CD14-positive monocyte (primary cell): ENCODE measurements at regions not wholly inside any gene's neighbourhood (a gene's known extent, or its start where the extent isn't known, plus 50 kb on each side); places are given as distances from the start of the nearest gene placed in this dataset.

Experiments
- DNase-seq, 3 donors: peaks; one replicate each; pipeline ENCODE4 v3.0.0-alpha.2; 2011 to 2022
- H2AFZ ChIP-seq: 2 replicates; pipeline ENCODE4 v1.6.0; 2012; ENCODE audit warnings: mild to moderate bottlenecking, low read depth, low read length, inconsistent platforms; ENCODE audit not compliant: insufficient read depth, poor library complexity, severe bottlenecking
- H3K27ac ChIP-seq, 2 donors: 1 replicate in 1 of 2; 2 replicates in 1 of 2; pipeline ENCODE4 v1.5.1; 2012 to 2013; ENCODE audit warnings: low read length in 2 of 2, control low read depth in 1 of 2, inconsistent platforms in 1 of 2, low read depth in 1 of 2, mild to moderate bottlenecking in 1 of 2
- H3K27me3 ChIP-seq, 2 donors: one replicate each; pipeline versions ENCODE4 v1.6.0 to v1.6.1; 2011 to 2013; ENCODE audit warnings: low read length in 2 of 2; ENCODE audit not compliant: control insufficient read depth in 2 of 2, insufficient read depth in 2 of 2
- H3K36me3 ChIP-seq, 2 donors: replicated peaks in 1 of 2; 1 replicate in 1 of 2; 2 replicates in 1 of 2; pipeline versions ENCODE4 v1.5.1 to v1.6.1; 2012 to 2013; ENCODE audit warnings: low read length in 2 of 2, control low read depth in 1 of 2, inconsistent platforms in 1 of 2, mild to moderate bottlenecking in 1 of 2; ENCODE audit not compliant: insufficient read depth in 2 of 2, control insufficient read depth in 1 of 2
- H3K4me1 ChIP-seq, 2 donors: 1 replicate in 1 of 2; 2 replicates in 1 of 2; pipeline versions ENCODE4 v1.5.1 to v1.6.1; 2012 to 2013; ENCODE audit warnings: low read length in 2 of 2, control low read depth in 1 of 2, inconsistent platforms in 1 of 2, mild to moderate bottlenecking in 1 of 2, moderate library complexity in 1 of 2; ENCODE audit not compliant: insufficient read depth in 2 of 2, control insufficient read depth in 1 of 2
- H3K4me2 ChIP-seq: replicated peaks from 2 replicates; pipeline ENCODE3; 2012; ENCODE audit warnings: low read length, moderate library complexity, mild to moderate bottlenecking; ENCODE audit not compliant: poor library complexity, severe bottlenecking; ENCODE audit errors: extremely low read depth
- H3K4me3 ChIP-seq, 3 experiments: fragments of 200-600 bp in 1 of 3; sonication (generic) in 1 of 3; replicated peaks in 1 of 3; 1 replicate in 2 of 3; 2 replicates in 1 of 3; pipeline ENCODE4 v1.5.1; 2011 to 2013; ENCODE audit warnings: low read length in 3 of 3, mild to moderate bottlenecking in 3 of 3, control low read depth in 2 of 3, low read depth in 2 of 3, inconsistent platforms in 1 of 3, moderate library complexity in 1 of 3
- H3K79me2 ChIP-seq: 2 replicates; pipeline ENCODE4 v1.6.0; 2012; ENCODE audit warnings: mild to moderate bottlenecking, control low read depth, inconsistent platforms, low read length, moderate library complexity; ENCODE audit not compliant: insufficient read depth
- H3K9ac ChIP-seq: 2 replicates; pipeline ENCODE4 v1.6.0; 2017; ENCODE audit warnings: low read length, mild to moderate bottlenecking; ENCODE audit not compliant: insufficient read depth, poor library complexity, severe bottlenecking
- H3K9me3 ChIP-seq, 2 donors: replicated peaks in 1 of 2; 1 replicate in 1 of 2; 2 replicates in 1 of 2; pipeline versions ENCODE4 v1.5.1 to v1.6.1; 2012 to 2013; ENCODE audit warnings: low read length in 2 of 2, control low read depth in 1 of 2; ENCODE audit not compliant: control insufficient read depth in 1 of 2, insufficient read depth in 1 of 2
- H4K20me1 ChIP-seq: 2 replicates; pipeline ENCODE4 v1.6.0; 2012; ENCODE audit warnings: mild to moderate bottlenecking, low read length, control low read depth, moderate library complexity; ENCODE audit not compliant: insufficient read depth
- H3K27ac Mint-ChIP-seq, 7 donors: one replicate each; pipeline ENCODE4 v1.8.0; 2020; ENCODE audit warnings: mild to moderate bottlenecking in 7 of 7, mixed read lengths in 7 of 7, moderate library complexity in 6 of 7, inconsistent platforms in 2 of 7
- H3K27me3 Mint-ChIP-seq, 3 donors: one replicate each; pipeline ENCODE4 v1.8.0; 2021 to 2022; ENCODE audit warnings: low read depth in 3 of 3, mild to moderate bottlenecking in 3 of 3, mixed read lengths in 3 of 3, moderate library complexity in 3 of 3, inconsistent platforms in 1 of 3
- H3K36me3 Mint-ChIP-seq, 2 donors: one replicate each; pipeline ENCODE4 v1.8.0; 2020; ENCODE audit warnings: mixed read lengths in 2 of 2, inconsistent platforms in 1 of 2, mild to moderate bottlenecking in 1 of 2
- H3K4me1 Mint-ChIP-seq: one replicate; pipeline ENCODE4 v1.8.0; 2020; ENCODE audit warnings: mild to moderate bottlenecking, mixed read lengths
- H3K4me3 Mint-ChIP-seq, 2 donors: one replicate each; pipeline ENCODE4 v1.8.0; 2020; ENCODE audit warnings: mild to moderate bottlenecking in 2 of 2, mixed read lengths in 2 of 2, moderate library complexity in 1 of 2
- H3K9me3 Mint-ChIP-seq, 7 donors: one replicate each; pipeline ENCODE4 v1.8.0; 2020 to 2022; ENCODE audit warnings: mixed read lengths in 7 of 7, mild to moderate bottlenecking in 6 of 7, moderate library complexity in 6 of 7, inconsistent platforms in 2 of 7
- WGBS: methylation state at CpG from one replicate; pipeline ENCODE4 v1.1.5; 2013; ENCODE audit warnings: missing lambda C conversion rate; ENCODE audit not compliant: insufficient coverage; 5-methylcytosine and 5-hydroxymethylcytosine counted together
- intact Hi-C, 2 donors: fragments of 100-400 bp; cut with micrococcal nuclease; formaldehyde crosslinking; loops; one replicate each; pipeline versions ENCODE4 v1.15.0 to v1.15.1; 2023
- TF ChIP-seq, protein P1 (sequence below): fragments of 200-600 bp; IDR thresholded peaks from one replicate; pipeline ENCODE4 v1.8.0; 2022; ENCODE audit warnings: antibody characterized with exemption, mild to moderate bottlenecking

DNA sequence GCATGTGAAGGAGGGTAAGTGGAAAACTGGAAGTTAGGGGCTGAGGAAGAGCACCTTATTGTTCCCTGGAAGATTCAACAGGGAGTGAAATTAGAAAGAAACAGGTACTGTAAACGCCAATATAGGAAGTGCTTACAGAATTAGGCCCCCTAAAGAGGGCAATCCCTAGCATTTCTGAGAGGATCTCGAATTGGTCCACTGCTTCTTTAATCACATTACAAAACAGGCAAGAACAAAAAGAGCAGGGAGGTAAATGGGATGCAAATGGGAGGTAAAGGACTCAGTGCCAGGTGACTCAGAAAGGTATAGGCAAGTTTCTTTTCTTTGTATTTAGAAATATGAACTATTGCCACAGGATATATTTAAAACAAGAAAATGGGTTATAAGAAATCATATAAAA lies 116.4 kb upstream of the FANCL start:
- Mint-ChIP-seq H3K36me3 (no peaks in the 10 kb centered on the region), H3K27me3 (no peaks in the 10 kb centered on the region), H3K27ac (no peak overlapping the region), H3K9me3 (peaks cover 0 to under 1% (median 0%) of the 10 kb centered on the region in 7 donors), H3K4me1 (no peaks in the 10 kb centered on the region), H3K4me3 (no peak overlapping the region)
- Histone ChIP-seq H3K27me3 (no peaks in the 10 kb centered on the region), H3K36me3 (no peaks in the 10 kb centered on the region), H3K9me3 (no peaks in the 10 kb centered on the region), H3K79me2 (no peaks in the 10 kb centered on the region), H3K4me2 (no peak overlapping the region), H4K20me1 (no peaks in the 10 kb centered on the region), H3K9ac (no peak overlapping the region), H3K4me1 (no peaks in the 10 kb centered on the region), H3K4me3 (no peak overlapping the region), H2AFZ (no peak overlapping the region), H3K27ac (no peak overlapping the region)
- no CpG with 5 or more reads among the region's 2 CpGs for WGBS
- intact Hi-C loops: no loop called here
- no peak for DNase-seq
- TF ChIP-seq, protein P1, sequence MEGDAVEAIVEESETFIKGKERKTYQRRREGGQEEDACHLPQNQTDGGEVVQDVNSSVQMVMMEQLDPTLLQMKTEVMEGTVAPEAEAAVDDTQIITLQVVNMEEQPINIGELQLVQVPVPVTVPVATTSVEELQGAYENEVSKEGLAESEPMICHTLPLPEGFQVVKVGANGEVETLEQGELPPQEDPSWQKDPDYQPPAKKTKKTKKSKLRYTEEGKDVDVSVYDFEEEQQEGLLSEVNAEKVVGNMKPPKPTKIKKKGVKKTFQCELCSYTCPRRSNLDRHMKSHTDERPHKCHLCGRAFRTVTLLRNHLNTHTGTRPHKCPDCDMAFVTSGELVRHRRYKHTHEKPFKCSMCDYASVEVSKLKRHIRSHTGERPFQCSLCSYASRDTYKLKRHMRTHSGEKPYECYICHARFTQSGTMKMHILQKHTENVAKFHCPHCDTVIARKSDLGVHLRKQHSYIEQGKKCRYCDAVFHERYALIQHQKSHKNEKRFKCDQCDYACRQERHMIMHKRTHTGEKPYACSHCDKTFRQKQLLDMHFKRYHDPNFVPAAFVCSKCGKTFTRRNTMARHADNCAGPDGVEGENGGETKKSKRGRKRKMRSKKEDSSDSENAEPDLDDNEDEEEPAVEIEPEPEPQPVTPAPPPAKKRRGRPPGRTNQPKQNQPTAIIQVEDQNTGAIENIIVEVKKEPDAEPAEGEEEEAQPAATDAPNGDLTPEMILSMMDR: no peak

- no peak overlapping the region for H3K27ac ChIP-seq
- H2AFZ ChIP-seq: no peak overlapping the region
- no peak overlapping the region for H3K9ac ChIP-seq
- H3K27me3 ChIP-seq: no peaks in the 10 kb centered on the region
- no CpG with 5 or more reads among the region's 1 CpG for WGBS
- Mint-ChIP-seq H3K36me3 (no peaks in the 10 kb centered on the region), H3K27me3 (peaks cover 0 to 2% (median 0%) of the 10 kb centered on the region in 3 donors), H3K4me3 (no peak overlapping the region), H3K4me1 (no peaks in the 10 kb centered on the region), H3K27ac (no peak overlapping the region), H3K9me3 (no peaks in the 10 kb centered on the region)
- DNase-seq: no peak
- H3K4me2 ChIP-seq: no peak overlapping the region
- intact Hi-C loops: no loop called here
- TF ChIP-seq, protein P1: no peak
- no peaks in the 10 kb centered on the region for H3K79me2 ChIP-seq
- H3K36me3 ChIP-seq: no peaks in the 10 kb centered on the region
- H3K9me3 ChIP-seq: no peaks in the 10 kb centered on the region
- H3K4me3 ChIP-seq: no peak overlapping the region
- H3K4me1 ChIP-seq: no peaks in the 10 kb centered on the region
- H4K20me1 ChIP-seq: no peaks in the 10 kb centered on the region
Observed at GRCh38 chr2:58354230-58354629, 113.1 kb upstream of the FANCL start.
